IPS-18c (cell line): ENCODE measurements at regions not wholly inside any gene's neighbourhood (a gene's known extent, or its start where the extent isn't known, plus 50 kb on each side); places are given as distances from the start of the nearest gene placed in this dataset.

Experiments used
- H3K4me3 ChIP-seq: 2 replicates; pipeline ENCODE4 v1.7.0; 2013; ENCODE audit warnings: low read depth, mild to moderate bottlenecking, low read length, moderate library complexity; ENCODE audit not compliant: insufficient read depth
- H3K9me3 ChIP-seq: one replicate; pipeline ENCODE4 v1.6.1; 2013; ENCODE audit warnings: mild to moderate bottlenecking, low read length, moderate library complexity; ENCODE audit not compliant: control insufficient read depth, insufficient read depth

DNA sequence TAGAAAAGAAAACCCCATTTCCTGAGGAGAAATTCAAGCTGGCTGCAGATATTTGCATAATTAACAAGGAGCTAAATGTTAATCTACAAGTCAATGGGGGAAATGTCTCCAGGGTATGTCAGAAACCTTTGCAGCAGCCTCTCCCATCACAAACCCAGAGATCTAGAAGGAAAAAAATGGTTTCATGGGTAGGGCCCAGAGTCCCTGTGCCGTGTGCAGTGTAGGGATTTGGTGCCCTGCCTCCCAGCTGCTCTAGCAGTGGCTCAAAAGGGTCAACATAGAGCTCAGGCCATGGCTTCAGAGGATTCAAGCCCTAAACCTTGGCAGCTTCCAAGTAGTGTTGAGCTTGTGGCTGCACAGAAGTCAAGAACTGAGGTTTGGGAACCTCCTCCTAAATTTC is 290.2 kb upstream of the TMEFF2 start:
- Histone ChIP-seq H3K9me3 (no peaks in the 10 kb centered on the region), H3K4me3 (no peak overlapping the region)

DNA sequence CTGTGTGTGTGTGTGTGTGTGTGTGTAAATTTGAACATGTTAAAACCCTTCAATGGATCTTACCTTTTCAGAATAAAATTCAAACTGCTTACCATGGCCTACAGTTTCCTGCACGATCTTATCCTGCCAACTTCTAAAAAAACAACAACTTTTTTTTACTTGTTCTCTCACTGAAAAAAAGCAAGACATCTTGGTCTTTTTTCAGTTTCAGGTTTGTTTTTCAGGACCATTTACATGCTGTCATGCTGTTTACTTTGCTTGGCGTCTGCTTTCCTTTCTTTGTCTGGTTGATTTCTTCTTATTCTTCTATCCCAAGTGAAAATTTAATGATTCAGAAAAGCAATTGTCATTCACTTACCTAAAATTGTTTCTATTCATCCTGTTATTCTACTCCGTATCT is 286.3 kb upstream of the TMEFF2 start:
- Histone ChIP-seq H3K4me3 (no peak overlapping the region), H3K9me3 (no peaks in the 10 kb centered on the region)

GRCh38 chr2:192473331-192473730 is 278.6 kb upstream of the TMEFF2 start:
- Histone ChIP-seq H3K9me3 (no peaks in the 10 kb centered on the region), H3K4me3 (no peak overlapping the region)

- no peaks in the 10 kb centered on the region for H3K9me3 ChIP-seq
Measured at GRCh38 chr2:192471982-192472381, 277.2 kb upstream of the TMEFF2 start.

GRCh38 chr2:192469612-192470011 is 274.9 kb upstream of the TMEFF2 start:
- no peaks in the 10 kb centered on the region for H3K9me3 ChIP-seq
- H3K4me3 ChIP-seq, result no peak overlapping the region

More at GRCh38 chr2:192471982-192472381, 277.2 kb upstream of the TMEFF2 start:
- H3K4me3 ChIP-seq, result no peak overlapping the region

DNA sequence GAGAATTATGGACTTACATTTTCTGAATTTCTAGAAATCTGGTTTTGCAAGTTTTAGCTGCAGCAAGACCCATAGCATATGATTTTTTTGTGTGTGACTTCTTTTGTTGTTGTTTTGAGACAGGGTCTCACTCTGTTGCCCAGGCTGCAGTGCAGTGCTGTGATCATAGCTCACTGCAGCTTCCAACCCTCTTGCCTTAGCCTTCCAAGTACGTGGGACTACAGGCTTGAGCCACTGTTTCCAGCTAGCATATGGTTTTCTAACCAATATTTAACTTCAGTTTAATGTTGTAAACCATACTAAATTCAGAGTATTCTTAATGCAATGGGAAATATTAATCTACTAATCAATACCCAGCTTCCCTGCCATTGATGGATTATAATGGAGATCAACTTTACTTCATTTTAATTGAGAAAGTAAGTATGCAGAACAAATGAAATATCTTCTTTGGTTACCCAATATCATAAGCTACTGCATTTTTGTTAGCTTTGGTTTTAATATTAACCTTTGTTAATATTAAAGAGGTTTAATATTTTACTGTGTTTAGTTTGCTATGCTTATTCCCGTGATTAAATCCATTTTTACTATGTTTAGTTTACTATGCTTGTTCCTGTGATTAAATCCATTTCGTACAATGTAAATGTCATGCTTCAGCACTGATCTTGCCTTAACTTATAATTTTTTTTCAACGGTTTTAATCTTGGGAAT is 273.4 kb upstream of the TMEFF2 start:
- no peak overlapping the region for H3K4me3 ChIP-seq
- no peaks in the 10 kb centered on the region for H3K9me3 ChIP-seq

DNA sequence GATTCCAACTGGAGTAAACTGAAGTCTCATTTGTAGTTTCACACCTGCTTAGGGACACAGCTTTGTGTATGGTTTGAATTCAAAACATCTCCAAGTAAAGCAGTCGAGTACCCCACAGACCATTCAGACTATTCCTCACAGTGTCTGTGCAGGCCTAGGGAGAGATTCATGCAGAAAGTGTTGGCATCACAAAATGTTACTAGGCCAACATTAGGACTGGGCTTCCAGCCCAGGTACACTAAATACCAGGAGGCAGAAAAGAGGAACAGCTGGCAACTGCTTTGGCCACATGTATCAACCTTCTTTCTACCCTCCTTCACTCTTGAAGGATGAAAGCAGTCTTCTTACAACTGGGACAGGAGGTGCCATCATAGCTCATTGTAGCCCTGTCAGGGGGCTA is 270.4 kb upstream of the TMEFF2 start:
- H3K9me3 ChIP-seq, result no peaks in the 10 kb centered on the region

DNA sequence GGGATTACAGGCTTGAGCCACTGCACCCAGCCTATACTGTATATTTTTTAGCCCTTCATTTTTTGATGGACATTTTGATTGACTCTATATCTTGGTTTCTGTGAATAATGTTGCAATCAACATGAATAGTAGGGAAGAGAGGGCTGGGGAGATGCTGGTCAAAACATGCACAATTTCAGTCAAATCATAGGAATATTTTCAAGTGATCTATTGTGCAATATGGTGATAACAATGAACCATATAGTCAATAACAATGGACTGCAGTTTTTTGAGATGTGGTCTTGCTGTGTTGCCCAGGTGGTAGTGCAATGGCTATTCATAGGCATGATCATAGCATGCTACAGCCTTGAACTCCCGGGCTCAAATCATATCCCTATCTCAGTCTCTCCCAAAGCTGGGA is 264.7 kb upstream of the TMEFF2 start:
- no peaks in the 10 kb centered on the region for H3K9me3 ChIP-seq
- H3K4me3 ChIP-seq, result no peak overlapping the region

More for the DNA sequence above, 270.4 kb upstream of the TMEFF2 start:
- H3K4me3 ChIP-seq, result no peak overlapping the region

DNA sequence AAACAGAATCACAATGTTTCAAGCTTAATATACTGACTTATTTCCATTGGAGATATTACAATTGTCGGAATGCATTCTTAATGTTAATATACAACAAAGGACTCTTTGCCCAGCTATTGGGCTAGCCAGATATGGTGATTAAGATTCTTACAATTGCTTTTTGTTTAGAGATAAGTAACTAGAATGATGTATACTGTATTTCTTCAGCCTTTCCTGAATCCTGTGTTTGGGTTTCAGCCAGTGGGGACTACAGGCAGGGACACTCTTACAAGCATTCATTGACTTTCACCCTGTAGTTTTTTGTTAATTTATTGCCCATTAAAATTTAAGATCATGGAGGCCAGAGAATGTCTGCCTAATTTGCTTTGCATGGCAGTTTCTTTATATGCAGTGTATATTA is 254.1 kb upstream of the TMEFF2 start:
- Histone ChIP-seq H3K9me3 (no peaks in the 10 kb centered on the region), H3K4me3 (no peak overlapping the region)

DNA sequence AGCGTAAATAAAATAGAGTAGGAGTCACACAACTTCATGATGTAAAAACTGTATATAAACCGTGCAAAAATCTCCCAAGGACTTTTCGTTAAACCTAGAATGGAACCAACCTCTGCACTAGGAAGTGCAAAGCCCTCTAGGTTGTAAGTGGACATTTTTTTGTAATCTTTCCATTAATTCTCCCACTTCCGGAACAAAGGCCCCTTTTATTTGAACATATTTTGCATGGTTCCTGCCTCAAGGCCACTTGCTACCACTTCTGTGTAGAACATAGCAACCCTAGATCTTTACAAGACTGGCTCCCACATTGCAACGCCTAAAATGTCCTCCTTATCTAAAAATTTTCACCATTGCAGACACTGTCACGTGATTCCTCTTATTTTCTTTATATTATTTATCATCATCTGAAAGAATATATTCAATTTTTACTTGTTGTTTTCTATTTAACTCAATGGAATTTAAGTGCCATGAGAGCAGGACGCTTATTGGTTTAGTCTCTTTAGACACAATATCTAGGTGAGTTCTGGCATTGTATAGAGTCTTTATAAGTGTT is 249.6 kb upstream of the TMEFF2 start:
- H3K4me3 ChIP-seq, result no peak overlapping the region
- H3K9me3 ChIP-seq, result no peaks in the 10 kb centered on the region

- Histone ChIP-seq H3K9me3 (no peaks in the 10 kb centered on the region), H3K4me3 (no peak overlapping the region)
Measured at GRCh38 chr2:192443831-192444230, 249.1 kb upstream of the TMEFF2 start.

- no peaks in the 10 kb centered on the region for H3K9me3 ChIP-seq
- H3K4me3 ChIP-seq, result no peak overlapping the region
Measured at GRCh38 chr2:192438239-192438638, 243.5 kb upstream of the TMEFF2 start.

GRCh38 chr2:192437653-192438052 is 242.9 kb upstream of the TMEFF2 start:
- Histone ChIP-seq H3K4me3 (no peak overlapping the region), H3K9me3 (no peaks in the 10 kb centered on the region)

GRCh38 chr2:192424243-192424642 is 229.5 kb upstream of the TMEFF2 start:
- no peak overlapping the region for H3K4me3 ChIP-seq
- no peaks in the 10 kb centered on the region for H3K9me3 ChIP-seq

- no peaks in the 10 kb centered on the region for H3K9me3 ChIP-seq
Measured at GRCh38 chr2:192419786-192420185, 225.1 kb upstream of the TMEFF2 start.

GRCh38 chr2:192416060-192416459 is 221.3 kb upstream of the TMEFF2 start:
- H3K9me3 ChIP-seq, result peaks cover 6% of the 10 kb centered on the region

More at GRCh38 chr2:192419786-192420185, 225.1 kb upstream of the TMEFF2 start:
- H3K4me3 ChIP-seq, result no peak overlapping the region

GRCh38 chr2:192414794-192415193 is 220.1 kb upstream of the TMEFF2 start:
- peaks cover 6% of the 10 kb centered on the region for H3K9me3 ChIP-seq
- H3K4me3 ChIP-seq, result no peak overlapping the region

More at GRCh38 chr2:192416060-192416459, 221.3 kb upstream of the TMEFF2 start:
- no peak overlapping the region for H3K4me3 ChIP-seq

GRCh38 chr2:192413812-192414681 is 219.3 kb upstream of the TMEFF2 start:
- peaks cover 6% of the 10 kb centered on the region for H3K9me3 ChIP-seq
- H3K4me3 ChIP-seq, result no peak overlapping the region
